GM12878 (cell line): ENCODE measurements at regions not wholly inside any gene's neighbourhood (a gene's known extent, or its start where the extent isn't known, plus 50 kb on each side); places are given as distances from the start of the nearest gene placed in this dataset.

Experiments used
- ATAC-seq: fragments of 200-7000 bp; cut with Tn5 transposase; 3 replicates; pipeline ENCODE4 v1.9.1; 2020; ENCODE audit warnings: mild to moderate bottlenecking, moderate library complexity
- BruUV-seq: library from RNA; stranded (reverse); fragments of 400-500 nt; replicated peaks from 2 replicates; lab custom pipeline; 2021; lab: Mats Ljungman, UMichigan
- CTCF ChIA-PET: fragments of 300-600 bp; sonication (Branson Sonifier 250); formaldehyde crosslinking; extraction: SDS; loops from one replicate; lab custom pipeline; 2021; ENCODE audit warnings: inconsistent platforms; lab: Yijun Ruan, JAX
- POLR2A ChIA-PET: fragments of 350-600 bp; formaldehyde crosslinking; extraction: SDS; loops from one replicate; lab custom pipeline; 2021; ENCODE audit warnings: inconsistent platforms; lab: Charles Lee
- RAD21 ChIA-PET: fragments of 300-600 bp; sonication (Branson Sonifier 250); formaldehyde crosslinking; loops from one replicate; lab custom pipeline; 2023; ENCODE audit warnings: antibody characterized with exemption; ENCODE audit not compliant: unreplicated experiment; lab: Charles Lee
- SMC1A ChIA-PET: fragments of 300-600 bp; sonication (Branson Sonifier 250); formaldehyde crosslinking; loops from one replicate; lab custom pipeline; 2023; ENCODE audit not compliant: unreplicated experiment, uncharacterized antibody; lab: Charles Lee
- DNase-seq: peaks from one replicate; pipeline ENCODE4 v3.0.0-alpha.2; 2011; ENCODE audit warnings: low read depth, low spot score
- FAIRE-seq: peaks from 3 replicates; lab custom pipeline; 2011; peaks lifted over from hg19 to GRCh38; lab: Jason Lieb, UNC
- H2AFZ ChIP-seq: 2 replicates; pipeline ENCODE4 v1.6.0; 2011; ENCODE audit warnings: low read depth, low read length, control low read depth; ENCODE audit not compliant: control insufficient read depth
- H3K27ac ChIP-seq: 2 replicates; pipeline ENCODE4 v1.5.1; 2011; ENCODE audit warnings: control low read depth; ENCODE audit not compliant: control insufficient read depth, insufficient read depth
- H3K27me3 ChIP-seq, 2 experiments: replicated peaks in 1 of 2; 2 replicates each; pipeline versions ENCODE4 v1.6.0 to v1.6.1; 2011; ENCODE audit warnings: low read length in 1 of 2; ENCODE audit not compliant: control insufficient read depth in 2 of 2, insufficient read depth in 2 of 2
- H3K36me3 ChIP-seq, 2 experiments: 2 replicates each; pipeline ENCODE4 v1.5.1; 2011; ENCODE audit warnings: low read length in 1 of 2; ENCODE audit not compliant: control insufficient read depth in 2 of 2, insufficient read depth in 2 of 2
- H3K4me1 ChIP-seq: 2 replicates; pipeline ENCODE4 v1.6.1; 2011; ENCODE audit warnings: mild to moderate bottlenecking, low read length, moderate library complexity, mixed read lengths; ENCODE audit not compliant: control insufficient read depth, insufficient read depth
- H3K4me2 ChIP-seq: 2 replicates; pipeline ENCODE4 v1.6.0; 2011; ENCODE audit warnings: control low read depth; ENCODE audit not compliant: control insufficient read depth, insufficient read depth
- H3K4me3 ChIP-seq: fragments of 200-600 bp; sonication (generic); 2 replicates; pipeline ENCODE4 v1.5.1; 2016
- H3K79me2 ChIP-seq: 2 replicates; pipeline ENCODE4 v1.6.0; 2011; ENCODE audit warnings: low read length; ENCODE audit not compliant: control insufficient read depth, insufficient read depth
- H3K9ac ChIP-seq: 2 replicates; pipeline ENCODE4 v1.8.0; 2011; ENCODE audit warnings: low read length, control low read depth, mixed read lengths; ENCODE audit not compliant: control insufficient read depth, insufficient read depth
- H3K9me3 ChIP-seq: replicated peaks from 3 replicates; pipeline ENCODE4 v1.5.1; 2011; ENCODE audit warnings: mild to moderate bottlenecking, low read length; ENCODE audit not compliant: control insufficient read depth, insufficient read depth
- H4K20me1 ChIP-seq: 2 replicates; pipeline ENCODE4 v1.6.0; 2011; ENCODE audit not compliant: control insufficient read depth, insufficient read depth
- ETV6 ChIP-seq, 2 experiments: fragments of 450-650 bp in 1 of 2; IDR thresholded peaks in 1 of 2; conservative IDR thresholded peaks in 1 of 2; 2 replicates each; pipeline ENCODE4 v1.6.1; 2014; ENCODE audit warnings: antibody characterized with exemption in 1 of 2, borderline replicate concordance in 1 of 2, low read depth in 1 of 2, mild to moderate bottlenecking in 1 of 2, moderate library complexity in 1 of 2
- FOS ChIP-seq: IDR thresholded peaks from 3 replicates; pipeline ENCODE4 v1.6.1; 2011; ENCODE audit warnings: borderline replicate concordance; ENCODE audit not compliant: insufficient read length; ENCODE audit errors: extremely low read depth
- IRF5 ChIP-seq: fragments of 450-650 bp; IDR thresholded peaks from 2 replicates; pipeline ENCODE4 v1.6.1; 2017; ENCODE audit warnings: borderline replicate concordance
- KLF5 ChIP-seq: fragments of 450-650 bp; IDR thresholded peaks from 2 replicates; pipeline ENCODE4 v1.6.1; 2014; ENCODE audit warnings: mild to moderate bottlenecking; ENCODE audit not compliant: partially characterized antibody
- NFYA ChIP-seq: IDR thresholded peaks from 2 replicates; pipeline ENCODE4 v1.6.1; 2011; ENCODE audit warnings: low read depth, mild to moderate bottlenecking, low read length, improper control_type of control experiment, borderline replicate concordance
- RELA ChIP-seq: fragments of 450-650 bp; IDR thresholded peaks from 2 replicates; pipeline ENCODE4 v1.8.0; 2014; ENCODE audit warnings: borderline replicate concordance; ENCODE audit not compliant: partially characterized antibody
- SKIL ChIP-seq: fragments of 450-650 bp; IDR thresholded peaks from 2 replicates; pipeline ENCODE4 v1.6.1; 2017; ENCODE audit warnings: mild to moderate bottlenecking, low read depth, inconsistent platforms; ENCODE audit not compliant: poor library complexity, severe bottlenecking
- SMC3 ChIP-seq: IDR thresholded peaks from 2 replicates; pipeline ENCODE4 v1.6.1; 2011; ENCODE audit warnings: low read length, improper control_type of control experiment, borderline replicate concordance
- WGBS: methylation state at CpG from one replicate; pipeline ENCODE4 v1.1.6; 2016; ENCODE audit warnings: low lambda C conversion rate; ENCODE audit not compliant: insufficient replicate concordance, insufficient coverage; ENCODE audit errors: missing lambda C conversion rate; 5-methylcytosine and 5-hydroxymethylcytosine counted together
- in situ Hi-C: fragments of 300-500 bp; cut with MboI; formaldehyde crosslinking; loops from 9 replicates; pipeline ENCODE4 v1.14.3; 2018; ENCODE audit warnings: mixed read lengths
- intact Hi-C: fragments of 100-400 bp; cut with micrococcal nuclease; formaldehyde crosslinking; loops from one replicate; pipeline ENCODE4 v1.14.2; 2022; ENCODE audit not compliant: unreplicated experiment

- TF ChIP-seq FOS (no peak), ETV6 (conservative IDR thresholded peaks at IDR 0.05 in 1 of 2, IDR thresholded peaks at IDR 0.05 in 1 of 2; ENCODE audit: borderline replicate concordance in 1 of 2, low read depth in 1 of 2) (no peak), SKIL (no peak), NFYA (no peak), IRF5 (no peak), SMC3 (no peak), RELA (no peak), KLF5 (no peak)
- TF ChIP-seq, all 136 proteins: peak for 0
- no peaks in the 10 kb centered on the region for H3K9me3 ChIP-seq
- intact Hi-C loops, result no loop called here
- ChIA-PET CTCF (no interaction called here), POLR2A (no interaction called here), RAD21 (no interaction called here), SMC1A (no interaction called here)
- H3K4me1 ChIP-seq, result no peaks in the 10 kb centered on the region
- ATAC-seq (no peak), DNase-seq (no peak), FAIRE-seq (no peak)
- no peak overlapping the region for H3K27ac ChIP-seq
- H2AFZ ChIP-seq, result no peak overlapping the region
- H3K79me2 ChIP-seq, result no peaks in the 10 kb centered on the region
- no peak overlapping the region for H3K9ac ChIP-seq
- no peak overlapping the region for H3K4me3 ChIP-seq
- H3K36me3 ChIP-seq, result no peaks in the 10 kb centered on the region
- 3% methylated on average over 4 of the region's 4 CpGs for WGBS
- no peaks in the 10 kb centered on the region for H4K20me1 ChIP-seq
- in situ Hi-C loops, result no loop called here
- no TSS peak for BruUV-seq
- H3K27me3 ChIP-seq, result no peaks in the 10 kb centered on the region
- H3K4me2 ChIP-seq, result no peak overlapping the region
These were observed 1910.7 kb upstream of the PRR20A start for GRCh38 chr13:55229906-55230569.
